ENCODE measurements at regions not wholly inside any gene's neighbourhood (a gene's known extent, or its start where the extent isn't known, plus 50 kb on each side); places are given as distances from the start of the nearest gene placed in this dataset.

GRCh38 chr1:30322859-30323257, 400.5 kb downstream of the MATN1 start:
- no peak for TF ChIP-seq PAX5 (IDR thresholded peaks at IDR 0.05; ENCODE audit: insufficient read depth, low read length, severe bottlenecking)
- TF ChIP-seq POLR2A (IDR thresholded peaks at IDR 0.05; ENCODE audit: low read depth, low read length), result no peak
- TF ChIP-seq POU2F2 (IDR thresholded peaks at IDR 0.05; ENCODE audit: low read depth, low read length), result no peak
- no peak for TF ChIP-seq TAF1 (IDR thresholded peaks at IDR 0.05; ENCODE audit: low read depth, low read length)
- DNase-seq (ENCODE audit: insufficient read length, low spot score) (no peak), FAIRE-seq (no peak)

GRCh38 chr1:30321996-30322858, 401.2 kb downstream of the MATN1 start:
- no peak for DNase-seq (ENCODE audit: insufficient read length, low spot score)
- no peak for TF ChIP-seq TAF1 (IDR thresholded peaks at IDR 0.05; ENCODE audit: low read depth, low read length)
- no peak for TF ChIP-seq SPI1 (IDR thresholded peaks at IDR 0.05; ENCODE audit: low read depth, low read length)
- TF ChIP-seq PAX5 (IDR thresholded peaks at IDR 0.05; ENCODE audit: insufficient read depth, low read length, severe bottlenecking), result no peak
- TF ChIP-seq POLR2AphosphoS5 (IDR thresholded peaks at IDR 0.05; ENCODE audit: low read depth, low read length), result no peak
- no peak for TF ChIP-seq POLR2A (IDR thresholded peaks at IDR 0.05; ENCODE audit: low read depth, low read length)
- no peak for TF ChIP-seq POU2F2 (IDR thresholded peaks at IDR 0.05; ENCODE audit: low read depth, low read length)
- no peak for FAIRE-seq

GRCh38 chr1:30321246-30321910, 402.0 kb downstream of the MATN1 start:
- TF ChIP-seq SPI1 (IDR thresholded peaks at IDR 0.05; ENCODE audit: low read depth, low read length), result no peak
- TF ChIP-seq POLR2AphosphoS5 (IDR thresholded peaks at IDR 0.05; ENCODE audit: low read depth, low read length), result no peak
- TF ChIP-seq POLR2A (IDR thresholded peaks at IDR 0.05; ENCODE audit: low read depth, low read length), result no peak
- no peak for TF ChIP-seq TAF1 (IDR thresholded peaks at IDR 0.05; ENCODE audit: low read depth, low read length)
- TF ChIP-seq POU2F2 (IDR thresholded peaks at IDR 0.05; ENCODE audit: low read depth, low read length), result no peak
- TF ChIP-seq PAX5 (IDR thresholded peaks at IDR 0.05; ENCODE audit: insufficient read depth, low read length, severe bottlenecking), result no peak
- DNase-seq (ENCODE audit: insufficient read length, low spot score) (no peak), FAIRE-seq (no peak)

GRCh38 chr1:30320581-30320890, 402.8 kb downstream of the MATN1 start:
- no peak for TF ChIP-seq PAX5 (IDR thresholded peaks at IDR 0.05; ENCODE audit: insufficient read depth, low read length, severe bottlenecking)
- TF ChIP-seq POLR2A (IDR thresholded peaks at IDR 0.05; ENCODE audit: low read depth, low read length), result no peak
- TF ChIP-seq POU2F2 (IDR thresholded peaks at IDR 0.05; ENCODE audit: low read depth, low read length), result no peak
- TF ChIP-seq TAF1 (IDR thresholded peaks at IDR 0.05; ENCODE audit: low read depth, low read length), result no peak
- TF ChIP-seq POLR2AphosphoS5 (IDR thresholded peaks at IDR 0.05; ENCODE audit: low read depth, low read length), result no peak
- no peak for TF ChIP-seq SPI1 (IDR thresholded peaks at IDR 0.05; ENCODE audit: low read depth, low read length)
- DNase-seq (ENCODE audit: insufficient read length, low spot score) (no peak), FAIRE-seq (no peak)

- no peak for FAIRE-seq
- DNase-seq (ENCODE audit: insufficient read length, low spot score), result no peak
- TF ChIP-seq SPI1 (IDR thresholded peaks at IDR 0.05; ENCODE audit: low read depth, low read length) (no peak), TAF1 (IDR thresholded peaks at IDR 0.05; ENCODE audit: low read depth, low read length) (no peak), POLR2AphosphoS5 (IDR thresholded peaks at IDR 0.05; ENCODE audit: low read depth, low read length) (no peak), POU2F2 (IDR thresholded peaks at IDR 0.05; ENCODE audit: low read depth, low read length) (no peak), POLR2A (IDR thresholded peaks at IDR 0.05; ENCODE audit: low read depth, low read length) (no peak), PAX5 (IDR thresholded peaks at IDR 0.05; ENCODE audit: insufficient read depth, low read length, severe bottlenecking) (no peak)
Observed at GRCh38 chr1:30319765-30320580, 403.4 kb downstream of the MATN1 start.

- FAIRE-seq, result no peak
- TF ChIP-seq POLR2AphosphoS5 (IDR thresholded peaks at IDR 0.05; ENCODE audit: low read depth, low read length), result no peak
- TF ChIP-seq TAF1 (IDR thresholded peaks at IDR 0.05; ENCODE audit: low read depth, low read length), result no peak
Observed at GRCh38 chr1:30318864-30319718, 404.3 kb downstream of the MATN1 start.

GRCh38 chr1:30318413-30318812, 405.0 kb downstream of the MATN1 start:
- TF ChIP-seq POU2F2 (IDR thresholded peaks at IDR 0.05; ENCODE audit: low read depth, low read length), result no peak
- TF ChIP-seq POLR2AphosphoS5 (IDR thresholded peaks at IDR 0.05; ENCODE audit: low read depth, low read length), result no peak
- no peak for TF ChIP-seq TAF1 (IDR thresholded peaks at IDR 0.05; ENCODE audit: low read depth, low read length)
- no peak for TF ChIP-seq POLR2A (IDR thresholded peaks at IDR 0.05; ENCODE audit: low read depth, low read length)
- no peak for TF ChIP-seq SPI1 (IDR thresholded peaks at IDR 0.05; ENCODE audit: low read depth, low read length)
- no peak for TF ChIP-seq PAX5 (IDR thresholded peaks at IDR 0.05; ENCODE audit: insufficient read depth, low read length, severe bottlenecking)
- FAIRE-seq, result no peak
- no peak for DNase-seq (ENCODE audit: insufficient read length, low spot score)

More at GRCh38 chr1:30318864-30319718, 404.3 kb downstream of the MATN1 start:
- no peak for DNase-seq (ENCODE audit: insufficient read length, low spot score)

- no peak for DNase-seq (ENCODE audit: insufficient read length, low spot score)
- FAIRE-seq, result no peak
- no peak for TF ChIP-seq POU2F2 (IDR thresholded peaks at IDR 0.05; ENCODE audit: low read depth, low read length)
- TF ChIP-seq POLR2AphosphoS5 (IDR thresholded peaks at IDR 0.05; ENCODE audit: low read depth, low read length), result no peak
- TF ChIP-seq TAF1 (IDR thresholded peaks at IDR 0.05; ENCODE audit: low read depth, low read length), result no peak
- TF ChIP-seq POLR2A (IDR thresholded peaks at IDR 0.05; ENCODE audit: low read depth, low read length), result no peak
- TF ChIP-seq SPI1 (IDR thresholded peaks at IDR 0.05; ENCODE audit: low read depth, low read length), result no peak
- TF ChIP-seq PAX5 (IDR thresholded peaks at IDR 0.05; ENCODE audit: insufficient read depth, low read length, severe bottlenecking), result no peak
Observed at GRCh38 chr1:30317921-30318320, 405.5 kb downstream of the MATN1 start.
